Loucy (cell line): ENCODE measurements at regions not wholly inside any gene's neighbourhood (a gene's known extent, or its start where the extent isn't known, plus 50 kb on each side); places are given as distances from the start of the nearest gene placed in this dataset.

ENCODE experiments used
- EZH2phosphoT487 ChIP-seq: fragments of 200-600 bp; IDR thresholded peaks from 2 replicates; pipeline ENCODE4 v1.6.1; 2018; ENCODE audit warnings: antibody characterized with exemption, mild to moderate bottlenecking, moderate library complexity, borderline replicate concordance
- TF ChIP-seq, protein P1 (sequence below): fragments of 200-600 bp; sonication (generic); conservative IDR thresholded peaks from 2 replicates; pipeline ENCODE4 v1.5.1; 2014; ENCODE audit warnings: mild to moderate bottlenecking, antibody characterized with exemption, low read length

DNA sequence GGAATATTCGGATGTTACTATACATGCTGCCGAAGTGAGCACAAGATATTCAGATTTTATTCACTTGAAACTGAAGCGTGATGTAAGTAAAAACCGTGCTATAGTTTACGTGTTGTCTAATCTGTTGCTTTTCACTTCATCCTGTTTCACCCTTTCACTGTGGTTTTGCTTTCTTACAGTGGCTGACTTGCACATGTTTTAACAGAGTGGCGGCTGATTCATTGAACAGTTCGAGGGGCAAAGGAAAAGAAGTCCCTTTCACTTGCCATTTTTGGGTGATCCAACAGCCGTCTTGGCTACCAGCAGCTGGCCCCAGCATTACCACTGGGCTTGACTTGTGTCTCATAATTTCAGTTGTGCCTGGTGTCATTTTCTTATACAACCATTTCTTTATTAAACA lies 134.0 kb downstream of the IRX1 start:
- TF ChIP-seq, protein P1, sequence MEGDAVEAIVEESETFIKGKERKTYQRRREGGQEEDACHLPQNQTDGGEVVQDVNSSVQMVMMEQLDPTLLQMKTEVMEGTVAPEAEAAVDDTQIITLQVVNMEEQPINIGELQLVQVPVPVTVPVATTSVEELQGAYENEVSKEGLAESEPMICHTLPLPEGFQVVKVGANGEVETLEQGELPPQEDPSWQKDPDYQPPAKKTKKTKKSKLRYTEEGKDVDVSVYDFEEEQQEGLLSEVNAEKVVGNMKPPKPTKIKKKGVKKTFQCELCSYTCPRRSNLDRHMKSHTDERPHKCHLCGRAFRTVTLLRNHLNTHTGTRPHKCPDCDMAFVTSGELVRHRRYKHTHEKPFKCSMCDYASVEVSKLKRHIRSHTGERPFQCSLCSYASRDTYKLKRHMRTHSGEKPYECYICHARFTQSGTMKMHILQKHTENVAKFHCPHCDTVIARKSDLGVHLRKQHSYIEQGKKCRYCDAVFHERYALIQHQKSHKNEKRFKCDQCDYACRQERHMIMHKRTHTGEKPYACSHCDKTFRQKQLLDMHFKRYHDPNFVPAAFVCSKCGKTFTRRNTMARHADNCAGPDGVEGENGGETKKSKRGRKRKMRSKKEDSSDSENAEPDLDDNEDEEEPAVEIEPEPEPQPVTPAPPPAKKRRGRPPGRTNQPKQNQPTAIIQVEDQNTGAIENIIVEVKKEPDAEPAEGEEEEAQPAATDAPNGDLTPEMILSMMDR: no peak
- no peak for TF ChIP-seq EZH2phosphoT487
